Inferior parietal cortex (tissue), 1 donor: ENCODE measurements at regions not wholly inside any gene's neighbourhood (a gene's known extent, or its start where the extent isn't known, plus 50 kb on each side); places are given as distances from the start of the nearest gene placed in this dataset.

ENCODE experiments used
- DNase-seq: peaks from one replicate; pipeline ENCODE4 v3.0.0-alpha.2; 2016; ENCODE audit errors: extremely low spot score

DNA sequence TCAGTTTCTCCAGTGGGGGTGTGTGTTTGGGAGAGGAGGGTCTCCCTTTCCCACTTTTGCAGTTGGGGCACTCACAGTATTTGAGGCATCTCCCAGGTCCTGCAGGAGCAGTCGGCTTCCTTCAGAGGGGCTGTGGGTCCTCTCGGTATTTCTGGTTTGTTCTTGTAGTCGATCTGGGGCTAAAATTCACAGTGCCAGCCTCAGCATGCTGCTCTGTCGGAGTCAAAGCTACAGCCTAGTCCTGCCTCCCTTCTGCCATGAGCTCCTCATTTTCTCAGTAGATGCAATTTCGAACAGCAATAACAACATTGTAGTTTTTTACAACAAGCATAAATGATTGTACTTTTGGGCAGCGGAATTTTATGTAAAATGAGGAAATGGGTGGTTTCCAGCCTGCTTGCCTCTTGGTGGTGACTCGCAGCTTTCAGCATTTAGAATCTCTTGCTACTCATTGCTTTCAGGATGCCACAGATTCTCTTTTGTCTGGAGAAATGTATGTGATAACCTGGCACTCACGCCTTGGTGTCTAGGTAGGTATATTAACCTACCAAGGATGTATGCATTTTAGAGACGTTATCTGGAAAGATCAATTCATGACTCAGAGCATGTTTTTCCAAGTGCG, 82.4 kb upstream of the C21orf91 start:
- DNase-seq, result no peak

- DNase-seq, result no peak
Measured at GRCh38 chr21:17900990-17901385, 81.8 kb upstream of the C21orf91 start.

- DNase-seq, result no peak
Measured at GRCh38 chr21:17900281-17900989, 81.3 kb upstream of the C21orf91 start.

DNA sequence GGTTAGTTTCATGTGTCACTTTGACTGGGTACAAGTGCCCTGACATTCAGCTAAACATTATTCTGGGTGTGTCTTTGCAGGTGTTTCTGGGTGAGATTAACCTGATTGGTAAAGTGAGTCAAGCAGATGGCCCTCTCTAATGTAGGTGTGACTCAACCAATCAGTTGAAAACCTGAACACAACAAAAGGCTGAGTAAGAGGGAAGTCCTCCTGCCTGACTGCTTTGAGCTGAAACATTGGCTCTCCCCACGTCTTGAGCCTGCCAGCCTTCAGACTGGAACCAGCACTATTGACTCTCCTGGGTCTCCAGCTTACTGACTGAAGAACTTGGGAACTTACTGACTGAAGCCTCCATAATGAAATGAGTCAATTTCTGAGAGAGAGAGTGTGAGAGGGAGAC, 70.0 kb upstream of the C21orf91 start:
- DNase-seq, result no peak

DNA sequence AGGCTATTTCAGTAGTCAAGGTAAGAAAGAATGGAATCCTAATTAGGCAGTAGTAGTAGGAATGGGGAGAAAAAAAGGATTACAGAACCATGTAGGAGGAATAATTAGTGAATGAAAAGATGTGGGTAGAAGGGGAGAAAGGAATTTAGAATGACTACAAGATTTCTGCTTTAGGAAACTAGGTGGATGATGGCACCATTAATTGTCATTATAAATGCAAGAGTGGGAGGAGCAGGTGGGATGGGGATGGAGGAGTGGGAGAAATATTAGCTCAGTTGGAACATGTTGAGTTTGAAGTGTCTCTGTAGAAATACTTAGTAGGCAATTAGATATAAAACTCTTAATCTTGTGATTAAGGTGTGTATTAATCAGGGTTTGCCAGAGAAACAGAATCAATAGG, 50.0 kb upstream of the C21orf91 start:
- DNase-seq, result no peak
